GM12801 (cell line): ENCODE measurements at regions not wholly inside any gene's neighbourhood (a gene's known extent, or its start where the extent isn't known, plus 50 kb on each side); places are given as distances from the start of the nearest gene placed in this dataset.

ENCODE experiments used
- CTCF ChIP-seq: IDR thresholded peaks from one replicate; pipeline ENCODE4 v1.5.1; 2011; ENCODE audit warnings: control low read depth; ENCODE audit not compliant: insufficient read length; ENCODE audit errors: extremely low read depth

- no peak for TF ChIP-seq CTCF
These were observed 150.4 kb upstream of the PCSK5 start for GRCh38 chr9:75739884-75740611.

- no peak for TF ChIP-seq CTCF
These were observed 146.6 kb upstream of the PCSK5 start for GRCh38 chr9:75743855-75744254.

- no peak for TF ChIP-seq CTCF
These were observed 136.4 kb upstream of the PCSK5 start for GRCh38 chr9:75754080-75754479.

- TF ChIP-seq CTCF = no peak
These were observed 115.3 kb upstream of the PCSK5 start for GRCh38 chr9:75775166-75775565.

GRCh38 chr9:75775966-75776691 lies 114.3 kb upstream of the PCSK5 start:
- no peak for TF ChIP-seq CTCF

DNA sequence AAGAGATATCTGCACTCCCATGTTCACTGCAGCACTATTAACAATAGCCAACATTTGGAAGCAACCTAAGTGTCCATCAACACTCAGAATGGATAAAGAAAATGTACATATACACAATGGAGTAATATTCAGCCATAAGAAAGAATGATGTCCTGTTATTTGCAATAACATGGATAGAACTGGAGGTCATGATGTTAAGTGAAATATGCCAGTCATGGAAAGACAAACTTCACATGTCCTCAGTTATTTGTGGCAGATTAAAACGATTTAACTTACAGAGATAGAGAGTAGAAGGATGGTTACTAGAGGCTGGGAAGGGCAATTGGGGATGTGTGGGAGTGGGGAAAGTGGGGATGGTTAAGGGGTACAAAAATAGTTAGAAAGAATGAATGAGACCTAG lies 110.3 kb upstream of the PCSK5 start:
- TF ChIP-seq CTCF = no peak

- no peak for TF ChIP-seq CTCF
These were observed 102.4 kb upstream of the PCSK5 start for GRCh38 chr9:75788006-75788634.
